HCT116 (cell line): ENCODE measurements at regions not wholly inside any gene's neighbourhood (a gene's known extent, or its start where the extent isn't known, plus 50 kb on each side); places are given as distances from the start of the nearest gene placed in this dataset.

Source experiments
- ATAC-seq: fragments of 200-7000 bp; cut with Tn5 transposase; 2 replicates; pipeline ENCODE4 v1.9.1; 2020; ENCODE audit warnings: mild to moderate bottlenecking, moderate library complexity
- BruUV-seq: library from RNA; stranded (reverse); fragments of 400-500 nt; replicated peaks from 2 replicates; lab custom pipeline; 2021; lab: Mats Ljungman, UMichigan
- CTCF ChIA-PET: fragments of 300-600 bp; sonication (Branson Sonifier 250); formaldehyde crosslinking; loops from one replicate; lab custom pipeline; 2021; ENCODE audit warnings: antibody characterized with exemption; lab: Charles Lee
- POLR2A ChIA-PET: fragments of 300-600, 350-600 bp; sonication (Branson Sonifier 250); formaldehyde crosslinking; loops from one replicate; lab custom pipeline; 2021; ENCODE audit warnings: antibody characterized with exemption; lab: Charles Lee
- RAD21 ChIA-PET, 2 experiments: fragments of 300-600 bp; sonication (Branson Sonifier 250); formaldehyde crosslinking; loops; one replicate each; lab custom pipeline; 2023; ENCODE audit warnings: low total read pairs in 2 of 2; ENCODE audit not compliant: uncharacterized antibody in 2 of 2, unreplicated experiment in 2 of 2, low non-redundant PET in 1 of 2; lab: Charles Lee
- DNase-seq: peaks from one replicate; pipeline ENCODE4 v3.0.0-alpha.2; 2010; ENCODE audit warnings: low read depth, low spot score
- H2AFZ ChIP-seq: fragments of 200-600 bp; shearing (Covaris generic), sonication (generic); 2 replicates; pipeline ENCODE4 v1.6.1; 2017; ENCODE audit warnings: low read depth, mixed run types, mixed read lengths, antibody characterized with exemption, low read length; ENCODE audit not compliant: poor library complexity, severe bottlenecking
- H3K27ac ChIP-seq: 2 replicates; pipeline ENCODE4 v1.5.1; 2012; ENCODE audit warnings: low read depth, low read length
- H3K27me3 ChIP-seq: fragments of 200-600 bp; sonication (generic); 2 replicates; pipeline ENCODE4 v1.6.1; 2016; ENCODE audit warnings: mixed run types, low read length, mixed read lengths; ENCODE audit not compliant: insufficient read depth
- H3K36me3 ChIP-seq, 2 experiments: fragments of 200-500 bp in 1 of 2; fragments of 200-600 bp in 1 of 2; sonication (Bioruptor generic) in 1 of 2; sonication (generic) in 1 of 2; 2 replicates each; pipeline versions ENCODE4 v1.5.1 to v1.6.1; 2014 to 2016; ENCODE audit warnings: low read length in 2 of 2, inconsistent platforms in 1 of 2, mixed read lengths in 1 of 2, mixed run types in 1 of 2; ENCODE audit not compliant: insufficient read depth in 2 of 2, control insufficient read depth in 1 of 2
- H3K4me1 ChIP-seq, 2 experiments: fragments of 200-600 bp in 1 of 2; sonication (generic) in 1 of 2; 2 replicates each; pipeline versions ENCODE4 v1.5.1 to v1.6.1; 2012 to 2017; ENCODE audit warnings: low read length in 2 of 2, inconsistent platforms in 1 of 2, mild to moderate bottlenecking in 1 of 2, mixed read lengths in 1 of 2, mixed run types in 1 of 2, moderate library complexity in 1 of 2; ENCODE audit not compliant: insufficient read depth in 2 of 2, control insufficient read depth in 1 of 2
- H3K4me2 ChIP-seq: fragments of 200-600 bp; sonication (generic); 2 replicates; pipeline ENCODE4 v1.6.1; 2017; ENCODE audit warnings: mixed run types, low read length, mixed read lengths
- H3K4me3 ChIP-seq, 2 experiments: fragments of 200-600 bp in 1 of 2; sonication (generic) in 1 of 2; replicated peaks in 1 of 2; 2 replicates each; pipeline ENCODE4 v1.5.1; 2011 to 2016; ENCODE audit warnings: low read length in 2 of 2, control low read depth in 1 of 2, low read depth in 1 of 2, mild to moderate bottlenecking in 1 of 2, mixed read lengths in 1 of 2, mixed run types in 1 of 2
- H3K79me2 ChIP-seq: fragments of 200-600 bp; sonication (generic); 2 replicates; pipeline ENCODE4 v1.6.1; 2017; ENCODE audit warnings: mild to moderate bottlenecking, mixed run types, low read length, moderate library complexity, mixed read lengths; ENCODE audit not compliant: insufficient read depth
- H3K9ac ChIP-seq: fragments of 200-600 bp; sonication (generic); 2 replicates; pipeline ENCODE4 v1.6.1; 2016; ENCODE audit warnings: low read length, mixed read lengths
- H3K9me2 ChIP-seq: fragments of 200-600 bp; sonication (generic), shearing (Covaris generic); 2 replicates; pipeline ENCODE4 v1.6.1; 2017; ENCODE audit warnings: mixed run types, mild to moderate bottlenecking, moderate library complexity; ENCODE audit not compliant: insufficient read depth
- H3K9me3 ChIP-seq, 2 experiments: fragments of 200-500 bp in 1 of 2; fragments of 200-600 bp in 1 of 2; sonication (Bioruptor generic) in 1 of 2; sonication (generic) in 1 of 2; 2 replicates each; pipeline ENCODE4 v1.6.1; 2014 to 2017; ENCODE audit warnings: low read length in 2 of 2, mixed read lengths in 2 of 2, inconsistent platforms in 1 of 2, low read depth in 1 of 2, mild to moderate bottlenecking in 1 of 2, mixed run types in 1 of 2, moderate library complexity in 1 of 2; ENCODE audit not compliant: control insufficient read depth in 1 of 2, insufficient read depth in 1 of 2
- H4K20me1 ChIP-seq: fragments of 200-600 bp; sonication (generic), shearing (Covaris generic); 2 replicates; pipeline ENCODE4 v1.6.1; 2017; ENCODE audit warnings: mixed run types, mild to moderate bottlenecking, moderate library complexity; ENCODE audit not compliant: insufficient read depth
- CBX3 ChIP-seq: IDR thresholded peaks from 2 replicates; pipeline ENCODE4 v1.6.1; 2012; ENCODE audit warnings: low read depth
- ELF1 ChIP-seq: IDR thresholded peaks from 2 replicates; pipeline ENCODE4 v1.6.1; 2012; ENCODE audit warnings: low read depth, borderline replicate concordance
- EZH2phosphoT487 ChIP-seq: fragments of 200-600 bp; IDR thresholded peaks from 2 replicates; pipeline ENCODE4 v1.6.1; 2018; ENCODE audit warnings: antibody characterized with exemption, borderline replicate concordance
- FOSL1 ChIP-seq: IDR thresholded peaks from 2 replicates; pipeline ENCODE4 v1.6.1; 2012; ENCODE audit warnings: low read depth
- JUND ChIP-seq: IDR thresholded peaks from 2 replicates; pipeline ENCODE4 v1.6.1; 2012
- POLR2AphosphoS5 ChIP-seq: IDR thresholded peaks from 2 replicates; pipeline ENCODE4 v1.6.1; 2011; ENCODE audit warnings: mild to moderate bottlenecking, low read depth, low read length, moderate library complexity
- RAD21 ChIP-seq: IDR thresholded peaks from 2 replicates; pipeline ENCODE4 v1.6.1; 2012; ENCODE audit warnings: low read depth, mild to moderate bottlenecking
- SIN3A ChIP-seq: IDR thresholded peaks from 2 replicates; pipeline ENCODE4 v1.6.1; 2012; ENCODE audit warnings: low read depth
- SP1 ChIP-seq: IDR thresholded peaks from 2 replicates; pipeline ENCODE4 v1.6.1; 2012; ENCODE audit warnings: low read depth
- SRF ChIP-seq: IDR thresholded peaks from 2 replicates; pipeline ENCODE4 v1.6.1; 2012; ENCODE audit warnings: low read depth
- YY1 ChIP-seq: IDR thresholded peaks from 2 replicates; pipeline ENCODE4 v1.6.1; 2011; ENCODE audit warnings: low read length, low read depth, moderate library complexity, mild to moderate bottlenecking; ENCODE audit not compliant: insufficient replicate concordance; ENCODE audit errors: extremely low read depth
- ZFX ChIP-seq: fragments of 450-650 bp; IDR thresholded peaks from 2 replicates; pipeline ENCODE4 v1.6.1; 2017
- ZNF274 ChIP-seq: fragments of 200-500 bp; sonication (Bioruptor generic); IDR thresholded peaks from 2 replicates; pipeline ENCODE4 v1.6.1; 2014; ENCODE audit warnings: mild to moderate bottlenecking, low read depth, low read length, inconsistent platforms
- intact Hi-C: fragments of 100-400 bp; cut with micrococcal nuclease; formaldehyde crosslinking; loops from 2 replicates; pipeline ENCODE4 v1.10.0; 2022
- TF ChIP-seq, protein P1 (sequence below): IDR thresholded peaks from 2 replicates; pipeline ENCODE4 v1.6.1; 2011; ENCODE audit warnings: mild to moderate bottlenecking, low read length, moderate library complexity; ENCODE audit not compliant: insufficient replicate concordance; ENCODE audit errors: extremely low read depth
- TF ChIP-seq, protein P2 (sequence below): IDR thresholded peaks from 2 replicates; pipeline ENCODE4 v1.6.1; 2012; ENCODE audit warnings: low read depth
- TF ChIP-seq, protein P3 (sequence below): IDR thresholded peaks from 2 replicates; pipeline ENCODE4 v1.6.1; 2012

DNA sequence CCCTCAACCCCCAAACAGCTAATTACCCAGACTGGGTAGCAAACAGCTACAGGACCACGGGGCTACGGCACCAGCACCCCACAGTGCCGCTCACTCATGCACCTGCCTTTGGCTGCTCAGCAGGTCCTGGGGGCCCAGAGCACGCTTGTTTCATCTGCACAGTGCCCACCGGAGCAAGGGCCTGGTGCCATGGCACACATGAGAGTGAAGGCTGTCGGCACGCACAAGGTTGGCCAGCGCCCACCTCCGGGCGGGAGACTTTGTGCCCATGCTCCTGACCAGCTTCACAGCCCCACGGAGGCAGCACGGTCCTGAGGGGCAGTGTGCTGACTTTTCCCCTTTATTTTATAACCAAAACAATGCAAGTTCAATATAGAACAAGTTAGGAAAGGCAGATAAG lies 135.9 kb upstream of the NSMCE3 start:
- POLR2A ChIA-PET: no interaction called here
- H3K79me2 ChIP-seq: no peaks in the 10 kb centered on the region
- H3K27me3 ChIP-seq: peaks cover 13% of the 10 kb centered on the region
- CTCF ChIA-PET: no interaction called here
- no peaks in the 10 kb centered on the region for H3K36me3 ChIP-seq
- RAD21 ChIA-PET: no interaction called here
- H3K4me3 ChIP-seq: no peak overlapping the region
- no peak overlapping the region for H3K9ac ChIP-seq
- H3K9me2 ChIP-seq: no peaks in the 10 kb centered on the region
- intact Hi-C loops: loop anchor here (10.0 kb wide), 1 partner anchor 261 kb away; no protein-coding TSS in a partner anchor
- TF ChIP-seq, protein P1, sequence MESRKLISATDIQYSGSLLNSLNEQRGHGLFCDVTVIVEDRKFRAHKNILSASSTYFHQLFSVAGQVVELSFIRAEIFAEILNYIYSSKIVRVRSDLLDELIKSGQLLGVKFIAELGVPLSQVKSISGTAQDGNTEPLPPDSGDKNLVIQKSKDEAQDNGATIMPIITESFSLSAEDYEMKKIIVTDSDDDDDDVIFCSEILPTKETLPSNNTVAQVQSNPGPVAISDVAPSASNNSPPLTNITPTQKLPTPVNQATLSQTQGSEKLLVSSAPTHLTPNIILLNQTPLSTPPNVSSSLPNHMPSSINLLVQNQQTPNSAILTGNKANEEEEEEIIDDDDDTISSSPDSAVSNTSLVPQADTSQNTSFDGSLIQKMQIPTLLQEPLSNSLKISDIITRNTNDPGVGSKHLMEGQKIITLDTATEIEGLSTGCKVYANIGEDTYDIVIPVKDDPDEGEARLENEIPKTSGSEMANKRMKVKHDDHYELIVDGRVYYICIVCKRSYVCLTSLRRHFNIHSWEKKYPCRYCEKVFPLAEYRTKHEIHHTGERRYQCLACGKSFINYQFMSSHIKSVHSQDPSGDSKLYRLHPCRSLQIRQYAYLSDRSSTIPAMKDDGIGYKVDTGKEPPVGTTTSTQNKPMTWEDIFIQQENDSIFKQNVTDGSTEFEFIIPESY: no peak
- TF ChIP-seq FOSL1 (no peak), ZFX (no peak), CBX3 (no peak), SP1 (no peak), YY1 (no peak), RAD21 (no peak), POLR2AphosphoS5 (no peak), ZNF274 (no peak), SRF (no peak), ELF1 (no peak), SIN3A (no peak), JUND (no peak), EZH2phosphoT487 (no peak)
- TF ChIP-seq, protein P2, sequence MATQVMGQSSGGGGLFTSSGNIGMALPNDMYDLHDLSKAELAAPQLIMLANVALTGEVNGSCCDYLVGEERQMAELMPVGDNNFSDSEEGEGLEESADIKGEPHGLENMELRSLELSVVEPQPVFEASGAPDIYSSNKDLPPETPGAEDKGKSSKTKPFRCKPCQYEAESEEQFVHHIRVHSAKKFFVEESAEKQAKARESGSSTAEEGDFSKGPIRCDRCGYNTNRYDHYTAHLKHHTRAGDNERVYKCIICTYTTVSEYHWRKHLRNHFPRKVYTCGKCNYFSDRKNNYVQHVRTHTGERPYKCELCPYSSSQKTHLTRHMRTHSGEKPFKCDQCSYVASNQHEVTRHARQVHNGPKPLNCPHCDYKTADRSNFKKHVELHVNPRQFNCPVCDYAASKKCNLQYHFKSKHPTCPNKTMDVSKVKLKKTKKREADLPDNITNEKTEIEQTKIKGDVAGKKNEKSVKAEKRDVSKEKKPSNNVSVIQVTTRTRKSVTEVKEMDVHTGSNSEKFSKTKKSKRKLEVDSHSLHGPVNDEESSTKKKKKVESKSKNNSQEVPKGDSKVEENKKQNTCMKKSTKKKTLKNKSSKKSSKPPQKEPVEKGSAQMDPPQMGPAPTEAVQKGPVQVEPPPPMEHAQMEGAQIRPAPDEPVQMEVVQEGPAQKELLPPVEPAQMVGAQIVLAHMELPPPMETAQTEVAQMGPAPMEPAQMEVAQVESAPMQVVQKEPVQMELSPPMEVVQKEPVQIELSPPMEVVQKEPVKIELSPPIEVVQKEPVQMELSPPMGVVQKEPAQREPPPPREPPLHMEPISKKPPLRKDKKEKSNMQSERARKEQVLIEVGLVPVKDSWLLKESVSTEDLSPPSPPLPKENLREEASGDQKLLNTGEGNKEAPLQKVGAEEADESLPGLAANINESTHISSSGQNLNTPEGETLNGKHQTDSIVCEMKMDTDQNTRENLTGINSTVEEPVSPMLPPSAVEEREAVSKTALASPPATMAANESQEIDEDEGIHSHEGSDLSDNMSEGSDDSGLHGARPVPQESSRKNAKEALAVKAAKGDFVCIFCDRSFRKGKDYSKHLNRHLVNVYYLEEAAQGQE: no peak
- TF ChIP-seq, protein P3, sequence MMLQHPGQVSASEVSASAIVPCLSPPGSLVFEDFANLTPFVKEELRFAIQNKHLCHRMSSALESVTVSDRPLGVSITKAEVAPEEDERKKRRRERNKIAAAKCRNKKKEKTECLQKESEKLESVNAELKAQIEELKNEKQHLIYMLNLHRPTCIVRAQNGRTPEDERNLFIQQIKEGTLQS: no peak
- no peak overlapping the region for H3K27ac ChIP-seq
- no peaks in the 10 kb centered on the region for H4K20me1 ChIP-seq
- no peaks in the 10 kb centered on the region for H3K9me3 ChIP-seq
- H2AFZ ChIP-seq: no peak overlapping the region
- no peaks in the 10 kb centered on the region; a peak in 1 of 4 replicates for H3K4me1 ChIP-seq
- no peak for DNase-seq
- no peak overlapping the region for H3K4me2 ChIP-seq
- no TSS peak for BruUV-seq
- ATAC-seq: no peak
